ENCODE measurements at regions not wholly inside any gene's neighbourhood (a gene's known extent, or its start where the extent isn't known, plus 50 kb on each side); places are given as distances from the start of the nearest gene placed in this dataset.

DNA sequence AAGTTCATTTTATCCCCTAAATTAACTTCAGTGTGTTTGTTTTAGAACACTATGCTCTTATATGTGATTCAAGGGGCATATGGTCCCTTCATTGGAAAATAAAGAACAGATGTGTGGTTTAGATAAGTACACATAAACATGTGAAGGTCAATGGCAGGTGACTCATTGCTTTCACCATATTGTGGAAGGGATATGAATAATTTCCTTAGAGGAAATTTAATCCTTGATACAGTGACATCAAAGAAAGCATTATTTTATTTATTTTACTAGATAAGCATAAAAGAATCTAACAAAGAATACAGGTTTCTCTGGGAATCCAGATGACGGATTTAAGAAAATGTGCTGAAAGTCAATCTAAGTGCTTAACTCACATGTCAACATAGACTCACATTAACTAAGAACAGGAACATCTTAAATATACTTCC, 373.5 kb downstream of the KCTD12 start:
- intact Hi-C loops (cut with DNase I; ENCODE audit: low total_unique reads), result no loop called here
- Histone ChIP-seq H3K4me1 (no peaks in the 10 kb centered on the region), H3K9me3 (no peaks in the 10 kb centered on the region), H3K36me3 (no peaks in the 10 kb centered on the region), H3K27me3 (no peaks in the 10 kb centered on the region), H3K27ac (peak overlapping the region in 1 of 2 donors; percentile 34), H3K4me3 (no peak overlapping the region)
- no peak for TF ChIP-seq POLR2A (IDR thresholded peaks at IDR 0.05)
- TF ChIP-seq, protein P1, sequence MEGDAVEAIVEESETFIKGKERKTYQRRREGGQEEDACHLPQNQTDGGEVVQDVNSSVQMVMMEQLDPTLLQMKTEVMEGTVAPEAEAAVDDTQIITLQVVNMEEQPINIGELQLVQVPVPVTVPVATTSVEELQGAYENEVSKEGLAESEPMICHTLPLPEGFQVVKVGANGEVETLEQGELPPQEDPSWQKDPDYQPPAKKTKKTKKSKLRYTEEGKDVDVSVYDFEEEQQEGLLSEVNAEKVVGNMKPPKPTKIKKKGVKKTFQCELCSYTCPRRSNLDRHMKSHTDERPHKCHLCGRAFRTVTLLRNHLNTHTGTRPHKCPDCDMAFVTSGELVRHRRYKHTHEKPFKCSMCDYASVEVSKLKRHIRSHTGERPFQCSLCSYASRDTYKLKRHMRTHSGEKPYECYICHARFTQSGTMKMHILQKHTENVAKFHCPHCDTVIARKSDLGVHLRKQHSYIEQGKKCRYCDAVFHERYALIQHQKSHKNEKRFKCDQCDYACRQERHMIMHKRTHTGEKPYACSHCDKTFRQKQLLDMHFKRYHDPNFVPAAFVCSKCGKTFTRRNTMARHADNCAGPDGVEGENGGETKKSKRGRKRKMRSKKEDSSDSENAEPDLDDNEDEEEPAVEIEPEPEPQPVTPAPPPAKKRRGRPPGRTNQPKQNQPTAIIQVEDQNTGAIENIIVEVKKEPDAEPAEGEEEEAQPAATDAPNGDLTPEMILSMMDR (IDR thresholded peaks at IDR 0.05), result no peak
- no peak for DNase-seq

- TF ChIP-seq, protein P1 (IDR thresholded peaks at IDR 0.05), result no peak
- no peak for TF ChIP-seq POLR2A (IDR thresholded peaks at IDR 0.05)
- DNase-seq, result no peak
- H3K4me1 ChIP-seq, result no peaks in the 10 kb centered on the region
- H3K9me3 ChIP-seq, result no peaks in the 10 kb centered on the region
- intact Hi-C loops (cut with DNase I; ENCODE audit: low total_unique reads), result no loop called here
- H3K27ac ChIP-seq, result no peak overlapping the region
- no peaks in the 10 kb centered on the region for H3K27me3 ChIP-seq
- no peak overlapping the region for H3K4me3 ChIP-seq
- no peaks in the 10 kb centered on the region for H3K36me3 ChIP-seq
Measured at GRCh38 chr13:76505437-76505836, 380.8 kb downstream of the KCTD12 start.

- H3K4me3 ChIP-seq, result no peak overlapping the region
- no peak for TF ChIP-seq POLR2A (IDR thresholded peaks at IDR 0.05)
- TF ChIP-seq, protein P1 (IDR thresholded peaks at IDR 0.05), result no peak
- no peaks in the 10 kb centered on the region for H3K4me1 ChIP-seq
- no peak for DNase-seq
- no peak overlapping the region for H3K27ac ChIP-seq
- no peaks in the 10 kb centered on the region for H3K27me3 ChIP-seq
- no peaks in the 10 kb centered on the region for H3K9me3 ChIP-seq
- no peaks in the 10 kb centered on the region for H3K36me3 ChIP-seq
- intact Hi-C loops (cut with DNase I; ENCODE audit: low total_unique reads), result no loop called here
Measured at GRCh38 chr13:76503766-76504165, 382.4 kb downstream of the KCTD12 start.

- no peaks in the 10 kb centered on the region for H3K9me3 ChIP-seq
- intact Hi-C loops (cut with DNase I; ENCODE audit: low total_unique reads), result no loop called here
- TF ChIP-seq, protein P1 (IDR thresholded peaks at IDR 0.05), result no peak
- TF ChIP-seq POLR2A (IDR thresholded peaks at IDR 0.05), result no peak
- no peak for DNase-seq
- H3K4me1 ChIP-seq, result no peaks in the 10 kb centered on the region
- no peaks in the 10 kb centered on the region for H3K27me3 ChIP-seq
- H3K36me3 ChIP-seq, result no peaks in the 10 kb centered on the region
- no peak overlapping the region for H3K27ac ChIP-seq
- H3K4me3 ChIP-seq, result no peak overlapping the region
Measured at GRCh38 chr13:76503291-76503690, 382.9 kb downstream of the KCTD12 start.

DNA sequence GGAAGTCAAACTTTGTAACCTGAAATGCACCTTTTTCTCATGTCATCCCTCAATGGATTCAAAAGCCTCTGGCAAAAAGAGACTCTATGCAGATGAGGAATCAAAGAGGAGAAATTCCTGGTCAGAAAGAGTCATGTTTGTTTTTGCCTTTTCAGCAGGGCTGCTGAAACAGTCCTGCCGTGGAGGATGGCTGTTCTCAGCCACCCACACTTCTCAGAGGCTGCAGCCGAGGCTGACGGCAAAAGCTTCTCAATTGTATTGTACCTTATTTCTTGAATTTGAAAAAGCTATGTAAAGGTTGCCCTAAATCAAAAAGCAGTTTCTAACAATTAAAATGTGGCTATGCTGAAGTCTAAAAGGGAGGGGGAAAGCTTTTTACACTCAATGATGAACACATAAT, 385.3 kb downstream of the KCTD12 start:
- no peak for TF ChIP-seq POLR2A (IDR thresholded peaks at IDR 0.05)
- TF ChIP-seq, protein P1 (IDR thresholded peaks at IDR 0.05), result no peak
- Histone ChIP-seq H3K9me3 (no peaks in the 10 kb centered on the region), H3K36me3 (no peaks in the 10 kb centered on the region), H3K27ac (no peak overlapping the region), H3K4me1 (no peaks in the 10 kb centered on the region), H3K4me3 (no peak overlapping the region), H3K27me3 (no peaks in the 10 kb centered on the region)
- intact Hi-C loops (cut with DNase I; ENCODE audit: low total_unique reads), result no loop called here
- DNase-seq, result no peak
